ENCODE measurements at regions not wholly inside any gene's neighbourhood (a gene's known extent, or its start where the extent isn't known, plus 50 kb on each side); places are given as distances from the start of the nearest gene placed in this dataset.

DNA sequence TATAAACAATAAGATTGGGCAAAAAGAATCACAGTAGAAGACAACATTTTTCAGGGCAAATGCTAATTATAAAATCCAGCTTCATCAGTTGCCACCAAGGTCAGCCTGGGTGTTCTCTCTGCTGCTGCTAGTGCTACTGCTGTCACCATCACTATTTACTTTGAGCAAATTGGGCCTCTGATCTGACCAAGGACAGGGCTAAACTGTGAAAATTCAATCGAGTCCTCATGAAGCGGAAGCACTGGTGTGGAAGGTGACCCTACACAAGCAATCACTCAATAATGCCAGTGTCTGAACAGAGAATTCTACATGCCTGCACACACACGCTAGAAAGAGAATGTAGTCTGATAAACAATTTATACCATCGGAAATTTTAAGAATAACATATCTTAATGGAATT lies 122.9 kb upstream of the TTC29 start:
- no peaks in the 10 kb centered on the region for H3K4me1 ChIP-seq
- H3K27me3 ChIP-seq = no peaks in the 10 kb centered on the region
- no peak overlapping the region for H3K4me3 ChIP-seq
- no peak overlapping the region for H3K27ac ChIP-seq
- no peak for DNase-seq
- H3K9me3 ChIP-seq = no peaks in the 10 kb centered on the region
- no peaks in the 10 kb centered on the region for H3K36me3 ChIP-seq
- no peak for TF ChIP-seq CTCF (IDR thresholded peaks at IDR 0.05)
- no peak for TF ChIP-seq POLR2A (IDR thresholded peaks at IDR 0.05)

- TF ChIP-seq POLR2A (IDR thresholded peaks at IDR 0.05) (no peak), CTCF (IDR thresholded peaks at IDR 0.05) (no peak)
- Histone ChIP-seq H3K36me3 (no peaks in the 10 kb centered on the region), H3K27ac (no peak overlapping the region), H3K4me3 (no peak overlapping the region), H3K27me3 (no peaks in the 10 kb centered on the region), H3K9me3 (no peaks in the 10 kb centered on the region), H3K4me1 (no peaks in the 10 kb centered on the region)
- no peak for DNase-seq
These were observed 125.6 kb upstream of the TTC29 start for GRCh38 chr4:147071209-147071740.

- no peak for DNase-seq
- H3K9me3 ChIP-seq = no peaks in the 10 kb centered on the region
- H3K36me3 ChIP-seq = no peaks in the 10 kb centered on the region
- H3K27ac ChIP-seq = no peak overlapping the region
- no peaks in the 10 kb centered on the region for H3K27me3 ChIP-seq
- TF ChIP-seq CTCF (IDR thresholded peaks at IDR 0.05) (no peak), POLR2A (IDR thresholded peaks at IDR 0.05) (no peak)
- H3K4me3 ChIP-seq = no peak overlapping the region
- no peaks in the 10 kb centered on the region for H3K4me1 ChIP-seq
These were observed 130.5 kb upstream of the TTC29 start for GRCh38 chr4:147076179-147076578.

DNA sequence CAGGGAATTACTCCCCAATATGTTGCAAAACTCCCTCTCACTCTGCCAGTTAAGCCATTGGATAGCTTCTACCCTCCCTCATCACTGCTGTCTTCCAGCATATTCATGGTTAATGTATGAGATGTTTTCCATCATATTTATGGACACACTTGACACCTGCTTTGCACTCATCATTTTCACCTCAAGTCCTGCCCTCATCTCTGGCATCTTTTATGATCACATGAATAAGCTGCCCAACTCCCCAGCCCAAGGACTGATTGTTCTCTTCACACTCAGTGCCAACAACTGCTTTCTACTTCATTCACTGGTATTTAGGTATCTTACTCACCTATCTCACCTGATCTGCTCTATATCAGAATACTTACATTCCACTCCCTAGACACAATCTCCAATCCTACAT lies 131.1 kb upstream of the TTC29 start:
- Histone ChIP-seq H3K27ac (no peak overlapping the region), H3K4me3 (no peak overlapping the region), H3K27me3 (no peaks in the 10 kb centered on the region), H3K9me3 (no peaks in the 10 kb centered on the region), H3K4me1 (no peaks in the 10 kb centered on the region), H3K36me3 (no peaks in the 10 kb centered on the region)
- TF ChIP-seq CTCF (IDR thresholded peaks at IDR 0.05) (no peak), POLR2A (IDR thresholded peaks at IDR 0.05) (no peak)
- DNase-seq = no peak

- no peaks in the 10 kb centered on the region for H3K27me3 ChIP-seq
- DNase-seq = no peak
- H3K27ac ChIP-seq = no peak overlapping the region
- H3K9me3 ChIP-seq = no peaks in the 10 kb centered on the region
- no peak for TF ChIP-seq CTCF (IDR thresholded peaks at IDR 0.05)
- TF ChIP-seq POLR2A (IDR thresholded peaks at IDR 0.05) = no peak
- no peaks in the 10 kb centered on the region for H3K4me1 ChIP-seq
- no peak overlapping the region for H3K4me3 ChIP-seq
- no peaks in the 10 kb centered on the region for H3K36me3 ChIP-seq
These were observed 132.7 kb upstream of the TTC29 start for GRCh38 chr4:147078362-147078761.

Measured in Peyer's patch (tissue), 4 donors.